HG03025 (cell line): ENCODE measurements at regions not wholly inside any gene's neighbourhood (a gene's known extent, or its start where the extent isn't known, plus 50 kb on each side); places are given as distances from the start of the nearest gene placed in this dataset.
"Not testable (repeated sequence)": the region's sequence is repeated elsewhere in the genome, so short reads cannot be mapped to it uniquely, and the experiment has no call there.

ENCODE experiments used
- ATAC-seq: cut with Tn5 transposase; IDR thresholded peaks from one replicate; pipeline ENCODE4 v1.9.1; 2021; ENCODE audit warnings: mild to moderate bottlenecking, moderate library complexity; ENCODE audit not compliant: unreplicated experiment, low FRiP score

DNA sequence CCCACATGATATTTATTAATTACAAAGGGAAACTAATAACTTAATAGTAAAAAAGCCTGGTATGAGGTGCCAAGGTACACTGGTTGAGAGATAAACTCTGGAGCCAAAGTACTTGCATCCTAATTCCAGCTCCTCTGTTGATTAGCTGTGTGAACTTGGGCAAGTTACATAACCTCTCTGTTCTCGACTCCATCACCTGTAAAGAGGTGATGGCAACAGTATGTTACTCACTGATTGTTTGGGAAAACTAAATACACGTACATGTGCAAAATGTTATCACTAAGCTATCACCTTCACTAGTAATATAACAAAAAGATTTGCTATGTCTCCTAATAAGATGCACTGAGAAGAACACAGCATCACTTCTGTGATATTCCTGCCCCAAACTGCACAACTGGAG lies 206.4 kb downstream of the MEX3B start:
- no peak for ATAC-seq

GRCh38 chr15:81835731-81836130 lies 210.1 kb downstream of the MEX3B start:
- ATAC-seq = no peak

- no peak for ATAC-seq
These were observed 215.3 kb downstream of the MEX3B start for GRCh38 chr15:81830520-81830919.

DNA sequence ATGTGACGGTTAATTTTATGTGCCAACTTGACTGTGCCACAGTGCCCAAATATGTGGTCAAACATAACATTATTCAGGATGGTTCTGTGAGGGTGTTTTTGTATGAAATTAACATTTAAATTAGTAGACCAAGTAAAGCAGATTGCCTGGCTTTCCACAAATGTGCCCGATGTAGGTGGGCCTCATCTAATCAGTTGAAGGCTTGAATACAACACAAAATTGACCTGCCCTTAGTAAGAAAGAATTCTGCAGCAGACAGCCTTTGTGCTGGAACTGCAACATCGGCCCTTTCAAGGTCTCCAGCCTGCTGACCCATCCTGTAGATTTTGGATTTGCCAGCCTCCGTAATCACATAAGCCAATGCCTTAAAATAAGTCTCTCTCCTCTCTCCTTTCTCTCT lies 215.9 kb downstream of the MEX3B start:
- no peak for ATAC-seq

- ATAC-seq = no peak
These were observed 217.7 kb downstream of the MEX3B start for GRCh38 chr15:81828135-81828534.

DNA sequence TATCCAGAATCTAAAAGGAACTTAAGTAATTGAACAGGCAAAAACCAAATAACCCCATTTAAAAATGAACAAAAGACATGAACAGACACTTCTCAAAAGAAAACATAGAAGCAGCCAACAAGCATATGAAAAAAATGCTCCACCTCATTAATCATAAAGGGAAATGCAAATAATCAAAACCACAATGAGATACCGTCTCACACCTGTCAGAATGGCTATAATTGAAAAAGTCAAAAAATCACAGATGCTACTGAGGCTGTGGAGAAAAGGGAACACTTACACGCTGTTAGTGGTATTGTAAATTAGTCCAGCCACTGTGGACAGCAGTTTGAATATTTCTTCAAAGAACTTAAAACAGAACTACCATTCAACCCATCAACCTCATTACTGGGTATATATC lies 220.7 kb downstream of the MEX3B start:
- ATAC-seq = no peak

- not testable (repeated sequence) for ATAC-seq
These were observed 223.2 kb downstream of the MEX3B start for GRCh38 chr15:81822587-81822986.

GRCh38 chr15:81819924-81820635 lies 225.7 kb downstream of the MEX3B start:
- no peak for ATAC-seq

DNA sequence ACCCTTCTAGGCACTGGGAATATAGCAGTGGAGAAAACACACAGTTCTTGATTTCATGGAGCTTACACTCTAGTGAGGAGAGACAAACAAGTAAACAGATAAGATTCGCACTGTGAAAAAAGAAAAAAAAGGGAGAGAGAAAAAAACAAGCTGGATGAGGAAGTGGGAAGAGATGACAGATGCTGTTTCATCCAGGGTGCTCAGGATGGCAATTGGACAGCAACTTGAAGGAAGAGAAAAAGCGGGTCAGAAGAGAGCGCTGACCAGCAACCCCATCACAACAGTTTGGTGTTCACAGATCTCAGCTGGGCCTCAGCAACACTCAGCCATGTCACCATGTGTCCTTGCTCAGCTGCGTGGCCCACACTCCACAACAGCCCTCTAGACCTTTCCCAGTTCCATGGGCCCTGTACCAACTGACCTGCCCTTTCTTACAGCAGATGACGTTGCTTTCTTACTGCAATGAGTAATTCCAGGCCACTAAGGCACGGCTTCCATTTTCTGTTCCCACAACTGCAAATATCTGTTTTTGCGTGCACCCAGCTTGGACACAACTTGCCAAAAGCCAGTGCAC lies 230.8 kb downstream of the MEX3B start:
- no peak for ATAC-seq

DNA sequence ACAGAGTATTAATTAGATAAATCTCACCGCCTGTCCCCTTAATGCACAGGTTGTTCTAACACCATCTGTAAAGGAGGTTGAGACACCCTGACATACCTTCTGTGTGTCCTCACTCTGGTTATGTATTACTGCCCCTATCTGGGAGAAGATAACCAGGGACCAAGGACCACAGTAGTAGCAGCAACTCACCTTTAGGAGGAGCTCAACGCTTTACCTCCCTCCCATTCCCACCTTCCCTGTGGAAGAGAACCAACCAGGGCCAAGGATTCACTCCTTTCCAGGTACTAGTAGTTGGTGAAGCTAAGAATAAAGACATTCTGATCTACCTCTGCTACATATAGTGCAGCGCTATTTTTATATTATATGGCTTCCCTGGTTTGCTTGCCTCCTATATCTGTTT lies 232.6 kb downstream of the MEX3B start:
- ATAC-seq = no peak

GRCh38 chr15:81812456-81812855 lies 233.4 kb downstream of the MEX3B start:
- ATAC-seq = no peak

- no peak for ATAC-seq
These were observed 234.1 kb downstream of the MEX3B start for GRCh38 chr15:81811736-81812135.

DNA sequence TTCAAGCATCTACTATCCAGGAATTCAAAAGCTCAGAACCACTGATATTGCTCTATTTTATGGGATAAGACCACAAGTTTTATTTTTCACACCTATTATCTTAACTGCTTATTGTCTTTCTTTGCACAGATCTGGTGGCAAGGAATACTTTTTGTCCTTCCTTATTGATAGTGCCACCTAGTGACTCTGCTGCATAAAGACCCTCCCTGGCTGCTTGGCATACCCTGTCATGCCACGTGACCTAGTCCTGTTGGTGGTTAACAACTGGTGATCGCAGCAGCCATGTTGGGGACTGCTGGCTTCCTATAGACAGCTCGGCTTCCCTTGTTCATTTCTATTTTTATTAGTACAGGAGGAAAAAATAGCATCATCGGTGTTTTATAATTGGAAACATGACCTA lies 236.3 kb downstream of the MEX3B start:
- no peak for ATAC-seq

- ATAC-seq = no peak
These were observed 238.0 kb downstream of the MEX3B start for GRCh38 chr15:81807806-81808205.

DNA sequence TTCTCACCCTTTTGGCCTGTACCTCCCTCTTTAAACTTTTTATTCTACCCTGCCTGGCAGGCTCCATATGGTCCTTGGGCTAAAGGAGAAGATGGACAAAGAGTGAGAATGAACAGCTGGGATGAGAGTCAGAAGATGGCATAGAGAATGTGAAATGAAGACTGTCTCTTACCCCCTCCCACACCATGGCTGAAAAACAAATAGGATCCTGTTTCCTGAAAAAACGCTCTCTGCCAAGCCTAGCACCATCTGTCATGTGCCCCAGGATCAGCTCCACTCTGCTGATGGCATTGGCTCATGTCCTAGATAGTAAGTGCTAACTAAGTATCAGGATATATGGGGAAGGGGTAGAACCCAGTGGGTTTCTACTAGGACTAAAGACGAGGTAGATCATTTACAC lies 238.6 kb downstream of the MEX3B start:
- no peak for ATAC-seq

DNA sequence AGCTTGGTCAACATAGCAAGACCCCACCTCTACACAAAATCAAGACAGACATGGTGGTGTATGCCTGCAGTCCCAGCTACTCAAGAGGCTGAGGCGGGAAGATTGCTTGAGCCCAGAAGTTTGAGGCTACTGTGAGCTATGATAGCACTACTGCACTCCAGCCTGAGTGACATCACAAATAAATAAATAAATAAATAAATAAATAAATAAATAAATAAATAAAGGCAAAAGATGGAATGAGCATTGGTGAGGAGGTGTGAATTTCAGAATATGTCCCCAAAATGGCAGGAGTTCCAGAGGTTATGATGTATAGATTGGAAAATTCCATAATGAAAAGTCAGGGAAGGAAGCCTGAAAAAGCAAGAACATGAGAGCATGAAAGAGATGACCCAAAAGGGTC lies 249.9 kb downstream of the MEX3B start:
- ATAC-seq = no peak

GRCh38 chr15:81792646-81793045 lies 253.2 kb downstream of the MEX3B start:
- ATAC-seq = no peak

- ATAC-seq = not testable (repeated sequence)
These were observed 254.5 kb downstream of the MEX3B start for GRCh38 chr15:81791322-81791721.

DNA sequence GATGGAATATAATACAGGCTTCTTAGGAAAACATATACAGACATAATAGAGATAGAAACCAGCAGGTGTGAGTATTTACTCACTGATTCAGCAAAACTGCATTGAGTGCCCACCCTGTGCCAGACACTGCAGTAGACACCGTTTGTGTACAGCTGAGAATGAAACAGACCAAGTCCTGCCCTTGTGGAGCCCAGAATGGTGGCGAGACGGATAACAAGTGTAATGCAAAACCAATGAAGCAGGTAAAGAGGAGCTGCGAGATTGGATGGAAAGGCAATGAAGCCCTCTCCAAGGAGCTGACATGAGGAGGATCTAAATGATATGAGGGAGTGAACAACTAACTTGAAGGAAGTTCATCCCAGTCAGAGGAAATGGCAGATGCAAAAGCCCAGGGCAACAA lies 256.4 kb downstream of the MEX3B start:
- ATAC-seq = no peak

DNA sequence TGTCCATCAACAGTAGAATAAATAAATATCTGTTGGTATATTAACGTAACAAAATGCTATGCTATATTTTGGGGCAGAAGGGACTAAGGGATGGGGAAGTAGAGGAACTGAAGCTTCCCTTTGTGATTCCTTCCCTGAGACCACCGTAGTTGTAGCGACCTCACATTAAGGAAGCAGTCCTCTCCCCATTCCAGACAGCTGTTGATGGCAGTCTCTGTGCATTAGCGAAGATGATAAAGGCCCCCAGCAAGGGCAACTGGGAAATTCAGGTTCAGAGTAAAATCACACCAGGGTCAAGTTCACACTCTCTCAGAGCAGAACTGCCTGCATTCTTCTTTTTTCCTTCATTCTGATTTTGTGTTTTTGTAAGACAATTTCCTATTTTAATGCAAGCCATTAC lies 259.0 kb downstream of the MEX3B start:
- no peak for ATAC-seq

GRCh38 chr15:81785679-81786078 lies 260.1 kb downstream of the MEX3B start:
- ATAC-seq = no peak

DNA sequence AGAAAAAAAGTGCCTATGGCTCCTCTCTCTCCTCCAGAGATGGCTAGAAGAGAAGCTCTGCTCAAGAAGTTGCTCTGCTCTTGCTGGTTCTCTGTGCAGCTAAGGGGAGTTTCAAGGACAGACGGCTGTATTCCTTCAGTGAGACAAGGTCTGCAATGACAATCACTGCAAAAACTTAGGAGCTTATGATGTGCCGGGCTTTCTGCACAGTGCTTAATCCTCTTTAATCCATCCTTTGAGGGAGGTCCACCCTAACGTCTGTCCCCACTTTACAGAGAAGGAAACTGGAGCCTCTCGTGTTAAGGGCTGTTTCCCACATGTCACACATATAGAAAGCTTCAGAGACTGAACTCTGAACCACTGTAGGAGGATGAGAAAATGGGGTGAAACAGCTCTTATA lies 260.6 kb downstream of the MEX3B start:
- ATAC-seq = no peak

- no peak for ATAC-seq
These were observed 261.1 kb downstream of the MEX3B start for GRCh38 chr15:81784751-81785150.
